KMS-11 (cell line): ENCODE measurements at regions not wholly inside any gene's neighbourhood (a gene's known extent, or its start where the extent isn't known, plus 50 kb on each side); places are given as distances from the start of the nearest gene placed in this dataset.

Experiments
- H2AFZ ChIP-seq: fragments of 200-600 bp; sonication (generic); 2 replicates; pipeline ENCODE4 v1.6.1; 2016; ENCODE audit warnings: antibody characterized with exemption, mixed run types, low read depth
- H3K27ac ChIP-seq: fragments of 200-600 bp; sonication (generic); 2 replicates; pipeline ENCODE4 v1.6.1; 2016; ENCODE audit warnings: mild to moderate bottlenecking, mixed run types
- H3K27me3 ChIP-seq: fragments of 200-600 bp; sonication (generic); 2 replicates; pipeline ENCODE4 v1.6.1; 2017; ENCODE audit warnings: mild to moderate bottlenecking, low read depth, mixed run types, moderate library complexity; ENCODE audit not compliant: insufficient read depth
- H3K36me3 ChIP-seq: fragments of 200-600 bp; sonication (generic); 2 replicates; pipeline ENCODE4 v1.6.1; 2017; ENCODE audit warnings: mild to moderate bottlenecking, mixed run types; ENCODE audit not compliant: insufficient read depth
- H3K4me1 ChIP-seq: fragments of 200-600 bp; sonication (generic); 2 replicates; pipeline ENCODE4 v1.6.1; 2016; ENCODE audit warnings: mild to moderate bottlenecking, low read depth, mixed run types; ENCODE audit not compliant: poor library complexity, severe bottlenecking
- H3K4me2 ChIP-seq: fragments of 200-600 bp; sonication (generic); 2 replicates; pipeline ENCODE4 v1.7.0; 2016; ENCODE audit warnings: mild to moderate bottlenecking, mixed run types
- H3K4me3 ChIP-seq: fragments of 200-600 bp; sonication (generic); IDR thresholded peaks from 2 replicates; pipeline ENCODE4 v1.6.1; 2017; ENCODE audit warnings: low read depth, low read length, mixed read lengths; ENCODE audit not compliant: insufficient read depth
- H3K79me2 ChIP-seq: fragments of 200-600 bp; sonication (generic); 2 replicates; pipeline ENCODE4 v1.6.1; 2016; ENCODE audit warnings: low read depth, mixed run types; ENCODE audit not compliant: insufficient read depth
- H3K9ac ChIP-seq: fragments of 200-600 bp; sonication (generic); 2 replicates; pipeline ENCODE4 v1.6.1; 2016; ENCODE audit warnings: mild to moderate bottlenecking, mixed run types
- H4K20me1 ChIP-seq: fragments of 200-600 bp; sonication (generic); 2 replicates; pipeline ENCODE4 v1.6.1; 2016; ENCODE audit warnings: mild to moderate bottlenecking, mixed run types; ENCODE audit not compliant: insufficient read depth
- CTCF ChIP-seq: fragments of 200-600 bp; sonication (generic); conservative IDR thresholded peaks from 2 replicates; pipeline ENCODE4 v1.6.1; 2017; ENCODE audit warnings: low read depth, mild to moderate bottlenecking, antibody characterized with exemption, low read length, moderate library complexity, mixed read lengths

GRCh38 chr4:31375936-31376335 is 655.8 kb downstream of the PCDH7 start:
- no peaks in the 10 kb centered on the region for H4K20me1 ChIP-seq
- H3K27ac ChIP-seq: no peak overlapping the region
- no peak overlapping the region for H3K4me3 ChIP-seq
- no peaks in the 10 kb centered on the region for H3K27me3 ChIP-seq
- H3K4me1 ChIP-seq: no peaks in the 10 kb centered on the region
- TF ChIP-seq CTCF: no peak
- no peaks in the 10 kb centered on the region for H3K36me3 ChIP-seq
- no peak overlapping the region for H3K9ac ChIP-seq
- H3K79me2 ChIP-seq: no peaks in the 10 kb centered on the region
- H3K4me2 ChIP-seq: no peak overlapping the region
- H2AFZ ChIP-seq: no peak overlapping the region

GRCh38 chr4:31379364-31379763 is 659.2 kb downstream of the PCDH7 start:
- no peak overlapping the region for H3K4me3 ChIP-seq
- H2AFZ ChIP-seq: no peak overlapping the region
- no peaks in the 10 kb centered on the region for H3K79me2 ChIP-seq
- no peak overlapping the region for H3K4me2 ChIP-seq
- H4K20me1 ChIP-seq: no peaks in the 10 kb centered on the region
- no peaks in the 10 kb centered on the region for H3K27me3 ChIP-seq
- no peak overlapping the region for H3K27ac ChIP-seq
- no peaks in the 10 kb centered on the region for H3K4me1 ChIP-seq
- H3K9ac ChIP-seq: no peak overlapping the region
- H3K36me3 ChIP-seq: no peaks in the 10 kb centered on the region
- TF ChIP-seq CTCF: no peak

DNA sequence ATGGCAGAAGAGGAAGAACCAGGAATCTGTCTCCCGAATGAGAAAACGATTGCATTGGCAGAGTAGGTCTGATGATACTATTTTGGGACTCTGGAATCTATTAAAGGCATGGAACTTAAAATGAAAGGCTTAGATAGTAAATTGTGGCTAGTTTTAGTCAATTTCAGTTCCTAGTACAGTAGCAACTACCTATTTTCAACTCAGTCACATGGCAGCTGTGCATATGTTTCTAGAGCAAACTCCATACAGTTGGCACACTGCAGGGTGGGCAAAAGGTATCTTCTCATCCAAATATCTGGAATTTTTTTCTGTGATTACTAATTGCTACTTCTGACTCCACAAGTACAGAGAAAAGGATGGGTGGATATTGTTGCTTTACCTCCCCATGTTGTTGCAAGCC is 663.6 kb downstream of the PCDH7 start:
- Histone ChIP-seq H3K36me3 (no peaks in the 10 kb centered on the region), H3K4me2 (no peak overlapping the region), H4K20me1 (no peaks in the 10 kb centered on the region), H3K79me2 (no peaks in the 10 kb centered on the region), H2AFZ (no peak overlapping the region), H3K4me3 (no peak overlapping the region), H3K4me1 (no peaks in the 10 kb centered on the region), H3K27me3 (no peaks in the 10 kb centered on the region), H3K27ac (no peak overlapping the region), H3K9ac (no peak overlapping the region)
- TF ChIP-seq CTCF: no peak

DNA sequence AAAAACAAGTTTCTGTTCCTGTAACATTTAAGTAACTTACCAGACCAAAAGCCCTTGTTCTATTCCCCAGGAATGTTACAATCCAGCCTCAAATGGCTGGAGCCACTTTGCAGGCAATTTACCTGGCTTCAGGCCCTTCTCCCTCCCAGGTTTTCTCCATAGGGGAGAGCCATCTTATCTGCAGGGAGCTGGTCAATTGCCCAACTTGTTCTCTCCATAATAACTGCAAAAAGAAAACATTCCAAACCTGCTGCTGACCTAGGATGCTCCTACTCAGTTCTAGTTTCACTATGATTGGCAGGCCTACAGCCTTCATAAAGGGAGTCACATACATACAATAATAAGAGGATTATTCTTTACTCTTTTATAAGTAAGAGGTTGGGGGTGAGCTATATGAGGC is 670.7 kb downstream of the PCDH7 start:
- no peaks in the 10 kb centered on the region for H3K27me3 ChIP-seq
- TF ChIP-seq CTCF: no peak
- H3K79me2 ChIP-seq: no peaks in the 10 kb centered on the region
- no peak overlapping the region for H2AFZ ChIP-seq
- no peak overlapping the region for H3K9ac ChIP-seq
- no peak overlapping the region for H3K4me2 ChIP-seq
- no peaks in the 10 kb centered on the region for H3K4me1 ChIP-seq
- H3K27ac ChIP-seq: no peak overlapping the region
- H3K36me3 ChIP-seq: no peaks in the 10 kb centered on the region
- no peak overlapping the region for H3K4me3 ChIP-seq
- H4K20me1 ChIP-seq: no peaks in the 10 kb centered on the region

GRCh38 chr4:31391976-31392375 is 671.8 kb downstream of the PCDH7 start:
- H3K4me2 ChIP-seq: no peak overlapping the region
- no peak for TF ChIP-seq CTCF
- H4K20me1 ChIP-seq: no peaks in the 10 kb centered on the region
- H3K9ac ChIP-seq: no peak overlapping the region
- H3K36me3 ChIP-seq: no peaks in the 10 kb centered on the region
- H3K27me3 ChIP-seq: no peaks in the 10 kb centered on the region
- no peak overlapping the region for H3K27ac ChIP-seq
- no peaks in the 10 kb centered on the region for H3K79me2 ChIP-seq
- no peak overlapping the region for H2AFZ ChIP-seq
- H3K4me3 ChIP-seq: no peak overlapping the region
- H3K4me1 ChIP-seq: no peaks in the 10 kb centered on the region
